Upper lobe of left lung (tissue), 4 donors: ENCODE measurements at regions not wholly inside any gene's neighbourhood (a gene's known extent, or its start where the extent isn't known, plus 50 kb on each side); places are given as distances from the start of the nearest gene placed in this dataset.

Experiments
- POLR2A ChIP-seq, 4 donors: fragments of 450-650 bp; IDR thresholded peaks; one replicate each; pipeline ENCODE4 v1.5.1; 2016 to 2017; ENCODE audit warnings: antibody characterized with exemption in 4 of 4, mild to moderate bottlenecking in 2 of 4
- POLR2AphosphoS5 ChIP-seq, 2 donors: sonication (generic); formaldehyde crosslinking; IDR thresholded peaks; one replicate each; pipeline ENCODE4 v1.5.1; 2017; ENCODE audit warnings: antibody characterized with exemption in 2 of 2
- TF ChIP-seq, protein P1 (sequence below), 6 experiments: fragments of 450-650 bp in 4 of 6; fragments of 200-600 bp in 2 of 6; sonication (generic) in 2 of 6; IDR thresholded peaks; one replicate each; pipeline ENCODE4 v1.5.1; 2016 to 2019; ENCODE audit warnings: antibody characterized with exemption in 6 of 6

DNA sequence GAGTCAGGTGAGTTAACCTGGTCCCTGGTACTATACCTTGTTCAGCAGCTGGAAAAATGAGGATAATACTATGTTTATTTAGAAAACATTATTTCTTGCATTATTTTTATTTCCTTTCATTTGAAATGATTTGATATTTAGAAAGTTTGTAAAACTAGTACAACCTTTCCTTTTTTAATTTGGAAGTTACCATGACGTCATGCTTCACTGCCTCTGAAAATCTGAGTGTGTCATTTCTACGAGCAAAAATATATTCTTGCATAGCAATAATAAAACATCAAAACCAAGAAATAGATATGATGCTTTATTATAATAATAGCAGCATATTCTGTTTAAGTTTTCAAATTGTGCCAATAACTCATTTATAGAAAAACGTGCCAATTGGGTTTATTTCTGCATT, 1445.0 kb upstream of the RAG2 start:
- TF ChIP-seq, protein P1, sequence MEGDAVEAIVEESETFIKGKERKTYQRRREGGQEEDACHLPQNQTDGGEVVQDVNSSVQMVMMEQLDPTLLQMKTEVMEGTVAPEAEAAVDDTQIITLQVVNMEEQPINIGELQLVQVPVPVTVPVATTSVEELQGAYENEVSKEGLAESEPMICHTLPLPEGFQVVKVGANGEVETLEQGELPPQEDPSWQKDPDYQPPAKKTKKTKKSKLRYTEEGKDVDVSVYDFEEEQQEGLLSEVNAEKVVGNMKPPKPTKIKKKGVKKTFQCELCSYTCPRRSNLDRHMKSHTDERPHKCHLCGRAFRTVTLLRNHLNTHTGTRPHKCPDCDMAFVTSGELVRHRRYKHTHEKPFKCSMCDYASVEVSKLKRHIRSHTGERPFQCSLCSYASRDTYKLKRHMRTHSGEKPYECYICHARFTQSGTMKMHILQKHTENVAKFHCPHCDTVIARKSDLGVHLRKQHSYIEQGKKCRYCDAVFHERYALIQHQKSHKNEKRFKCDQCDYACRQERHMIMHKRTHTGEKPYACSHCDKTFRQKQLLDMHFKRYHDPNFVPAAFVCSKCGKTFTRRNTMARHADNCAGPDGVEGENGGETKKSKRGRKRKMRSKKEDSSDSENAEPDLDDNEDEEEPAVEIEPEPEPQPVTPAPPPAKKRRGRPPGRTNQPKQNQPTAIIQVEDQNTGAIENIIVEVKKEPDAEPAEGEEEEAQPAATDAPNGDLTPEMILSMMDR (IDR thresholded peaks at IDR 0.05) = no peak
- no peak for TF ChIP-seq POLR2A (IDR thresholded peaks at IDR 0.05)
- no peak for TF ChIP-seq POLR2AphosphoS5 (IDR thresholded peaks at IDR 0.05)
